A549 (cell line): ENCODE measurements at regions not wholly inside any gene's neighbourhood (a gene's known extent, or its start where the extent isn't known, plus 50 kb on each side); places are given as distances from the start of the nearest gene placed in this dataset.

Experiments used
- ATAC-seq, 2 experiments: fragments of 200-7000 bp in 1 of 2; fragments of >200 bp in 1 of 2; cut with Nextera tagmentation in 1 of 2; cut with Tn5 transposase in 1 of 2; 3 replicates each; pipeline versions ENCODE4 v1.8.0 to v1.9.1; 2018 to 2020; ENCODE audit warnings: mild to moderate bottlenecking in 1 of 2, moderate library complexity in 1 of 2
- CTCF ChIA-PET: fragments of 300-600 bp; sonication (Branson Sonifier 250); formaldehyde crosslinking; extraction: SDS; loops from one replicate; lab custom pipeline; 2021; ENCODE audit warnings: antibody characterized with exemption, inconsistent platforms; lab: Yijun Ruan, JAX
- POLR2A ChIA-PET: fragments of 350-600 bp; formaldehyde crosslinking; extraction: SDS; loops from one replicate; lab custom pipeline; 2021; ENCODE audit warnings: antibody characterized with exemption, inconsistent platforms; lab: Yijun Ruan, JAX
- DNase-seq, 2 experiments: peaks; one replicate each; pipeline versions ENCODE4 v3.0.0 to v3.0.0-alpha.2; 2011 to 2016; ENCODE audit warnings: low read depth in 1 of 2, low spot score in 1 of 2
- FAIRE-seq: peaks from 2 replicates; lab custom pipeline; 2011; peaks lifted over from hg19 to GRCh38; lab: Jason Lieb, UNC
- H3K27ac ChIP-seq, 2 experiments: fragments of >200 bp; sonication (Bioruptor Twin); formaldehyde crosslinking; 3 replicates each; pipeline ENCODE4 v1.5.1; 2016 to 2017
- H3K4me1 ChIP-seq: fragments of >200 bp; sonication (Bioruptor Twin); formaldehyde crosslinking; 3 replicates; pipeline ENCODE4 v1.6.1; 2016
- H3K4me2 ChIP-seq: fragments of >200 bp; sonication (Bioruptor Twin); formaldehyde crosslinking; 3 replicates; pipeline ENCODE4 v1.6.1; 2016
- H3K4me3 ChIP-seq: fragments of >200 bp; sonication (Bioruptor Twin); formaldehyde crosslinking; 3 replicates; pipeline ENCODE4 v1.5.1; 2016
- H3K9me3 ChIP-seq: fragments of >200 bp; sonication (Bioruptor Twin); formaldehyde crosslinking; 3 replicates; pipeline ENCODE4 v1.6.1; 2016
- BHLHE40 ChIP-seq: IDR thresholded peaks from 2 replicates; pipeline ENCODE4 v1.6.1; 2012; ENCODE audit warnings: low read depth, low read length, inconsistent platforms
- CBX2 ChIP-seq: fragments of 200-600 bp; sonication (generic); IDR thresholded peaks from 2 replicates; pipeline ENCODE4 v1.6.1; 2016; ENCODE audit warnings: low read depth, mild to moderate bottlenecking, borderline replicate concordance
- CBX8 ChIP-seq: fragments of 200-600 bp; sonication (generic); IDR thresholded peaks from 2 replicates; pipeline ENCODE4 v1.6.1; 2016
- CHD4 ChIP-seq: fragments of 200-600 bp; sonication (generic); IDR thresholded peaks from 2 replicates; pipeline ENCODE4 v1.6.1; 2016; ENCODE audit warnings: antibody characterized with exemption, mild to moderate bottlenecking, borderline replicate concordance
- EHF ChIP-seq: fragments of 250-450 bp; sonication (Bioruptor Pico); IDR thresholded peaks from 2 replicates; pipeline ENCODE4 v1.5.0; 2020; ENCODE audit warnings: mild to moderate bottlenecking
- ELK1 ChIP-seq: fragments of 150-350 bp; IDR thresholded peaks from 2 replicates; pipeline ENCODE4 v1.6.1; 2014; ENCODE audit warnings: low read depth, mild to moderate bottlenecking, low read length
- EP300 ChIP-seq, 2 experiments: fragments of >200 bp; sonication (Bioruptor Twin); formaldehyde crosslinking; IDR thresholded peaks; 2 replicates in 1 of 2; 3 replicates in 1 of 2; pipeline ENCODE4 v1.6.1; 2016 to 2017
- FOSL2 ChIP-seq, 2 experiments: fragments of 450-650 bp in 1 of 2; fragments of >200 bp in 1 of 2; sonication (Bioruptor Twin) in 1 of 2; formaldehyde crosslinking; IDR thresholded peaks; 2 replicates each; pipeline versions ENCODE4 v1.5.0 to v1.6.1; 2016 to 2020; ENCODE audit warnings: mild to moderate bottlenecking in 1 of 2, moderate library complexity in 1 of 2
- HDAC2 ChIP-seq: fragments of 200-600 bp; sonication (generic); IDR thresholded peaks from 2 replicates; pipeline ENCODE4 v1.6.1; 2016
- HEYL ChIP-seq: fragments of 250-450 bp; sonication (Bioruptor Pico); IDR thresholded peaks from 2 replicates; pipeline ENCODE4 v1.8.0; 2021; ENCODE audit warnings: mild to moderate bottlenecking, moderate library complexity
- HOXA7 ChIP-seq: fragments of 250-450 bp; sonication (Bioruptor Pico); IDR thresholded peaks from 2 replicates; pipeline ENCODE4 v1.5.0; 2020; ENCODE audit warnings: mild to moderate bottlenecking, moderate library complexity
- HOXB13 ChIP-seq: fragments of 250-450 bp; sonication (Bioruptor Pico); IDR thresholded peaks from 2 replicates; pipeline ENCODE4 v1.5.0; 2020; ENCODE audit warnings: low read depth, mild to moderate bottlenecking, moderate library complexity
- JUNB ChIP-seq: fragments of >200 bp; sonication (Bioruptor Twin); formaldehyde crosslinking; IDR thresholded peaks from 2 replicates; pipeline ENCODE4 v1.6.1; 2016
- KDM1A ChIP-seq: fragments of 200-600 bp; sonication (generic); IDR thresholded peaks from 2 replicates; pipeline ENCODE4 v1.6.1; 2016; ENCODE audit warnings: low read depth, mild to moderate bottlenecking
- KDM5A ChIP-seq: fragments of 200-600 bp; sonication (generic); IDR thresholded peaks from 2 replicates; pipeline ENCODE4 v1.6.1; 2016; ENCODE audit warnings: antibody characterized with exemption, mild to moderate bottlenecking
- MAX ChIP-seq: IDR thresholded peaks from 2 replicates; pipeline ENCODE4 v1.6.1; 2012
- MYC ChIP-seq: IDR thresholded peaks from 2 replicates; pipeline ENCODE4 v1.6.1; 2012; ENCODE audit warnings: mild to moderate bottlenecking, inconsistent platforms, low read length, improper control_type of control experiment, borderline replicate concordance
- NFE2L2 ChIP-seq: fragments of 150-350 bp; conservative IDR thresholded peaks from 2 replicates; pipeline ENCODE4 v1.6.1; 2014; ENCODE audit warnings: low read length
- NR3C1 ChIP-seq: fragments of >200 bp; sonication (Bioruptor Twin); formaldehyde crosslinking; IDR thresholded peaks from 3 replicates; pipeline ENCODE4 v1.6.1; 2017
- PBX3 ChIP-seq: IDR thresholded peaks from 2 replicates; pipeline ENCODE4 v1.6.1; 2012
- POLR2AphosphoS2 ChIP-seq: conservative IDR thresholded peaks from 2 replicates; pipeline ENCODE4 v1.6.1; 2012; ENCODE audit warnings: low read length, improper control_type of control experiment, inconsistent platforms
- RAD21 ChIP-seq, 2 experiments: fragments of >200 bp in 1 of 2; sonication (Bioruptor Twin) in 1 of 2; formaldehyde crosslinking in 1 of 2; IDR thresholded peaks in 1 of 2; conservative IDR thresholded peaks in 1 of 2; 2 replicates in 1 of 2; 3 replicates in 1 of 2; pipeline ENCODE4 v1.6.1; 2012 to 2018; ENCODE audit warnings: inconsistent platforms in 1 of 2
- RCOR1 ChIP-seq: fragments of 150-350 bp; IDR thresholded peaks from 2 replicates; pipeline ENCODE4 v1.6.1; 2014; ENCODE audit warnings: antibody characterized with exemption, low read length, low read depth
- RFX5 ChIP-seq: fragments of 450-650 bp; IDR thresholded peaks from 2 replicates; pipeline ENCODE4 v1.7.1; 2014; ENCODE audit warnings: antibody characterized with exemption, mild to moderate bottlenecking, moderate library complexity
- SMC3 ChIP-seq: fragments of >200 bp; sonication (Bioruptor Twin); formaldehyde crosslinking; IDR thresholded peaks from 3 replicates; pipeline ENCODE4 v1.6.1; 2018; ENCODE audit warnings: inconsistent platforms
- TP53 ChIP-seq: fragments of 250-450 bp; sonication (Bioruptor Pico); IDR thresholded peaks from 2 replicates; pipeline ENCODE4 v1.5.0; 2021; ENCODE audit warnings: mild to moderate bottlenecking, moderate library complexity
- ZFP36 ChIP-seq: fragments of 450-650 bp; IDR thresholded peaks from 2 replicates; pipeline ENCODE4 v1.6.1; 2014; ENCODE audit warnings: borderline replicate concordance; ENCODE audit not compliant: partially characterized antibody
- WGBS: methylation state at CpG from one replicate; pipeline ENCODE4 v1.1.6; 2017; ENCODE audit errors: missing lambda C conversion rate; 5-methylcytosine and 5-hydroxymethylcytosine counted together
- TF ChIP-seq, protein P1 (sequence below): fragments of 200-600 bp; sonication (generic); IDR thresholded peaks from 2 replicates; pipeline ENCODE4 v1.6.1; 2016; ENCODE audit warnings: antibody characterized with exemption, mild to moderate bottlenecking, moderate library complexity

DNA sequence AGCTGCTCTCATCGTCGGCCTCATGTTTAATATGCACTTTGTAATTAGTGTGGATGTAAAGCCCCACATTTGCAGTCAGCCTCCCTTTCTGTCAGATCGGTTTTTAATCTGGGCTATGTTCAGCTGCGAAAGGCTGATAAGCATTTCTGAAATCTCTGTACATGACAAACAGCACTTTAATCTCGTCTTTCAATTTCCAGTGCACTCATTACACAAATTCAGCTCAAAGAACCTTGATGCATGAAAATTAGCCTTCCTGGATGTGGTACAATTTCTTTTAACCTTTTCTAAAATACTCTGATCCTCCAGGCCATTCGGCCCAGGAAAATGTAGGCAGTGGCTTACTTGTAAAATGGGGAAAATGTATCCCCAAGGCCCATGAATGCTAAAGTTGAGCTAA is 265.1 kb downstream of the RND3 start:
- TF ChIP-seq KDM5A: no peak
- no peak for TF ChIP-seq EHF (CRISPR knock-in tag)
- no peak for TF ChIP-seq JUNB
- TF ChIP-seq BHLHE40: no peak
- no peak for TF ChIP-seq HEYL
- TF ChIP-seq KDM1A: no peak
- Histone ChIP-seq H3K4me1 (no peaks in the 10 kb centered on the region), H3K4me3 (no peak overlapping the region), H3K27ac (no peak overlapping the region), H3K9me3 (no peaks in the 10 kb centered on the region), H3K4me2 (no peak overlapping the region)
- 90% methylated on average over 6 of the region's 6 CpGs for WGBS
- ChIA-PET CTCF (no interaction called here), POLR2A (no interaction called here)
- no peak for ATAC-seq
- no peak for FAIRE-seq
- no peak for DNase-seq

GRCh38 chr2:150219861-150220260 is 267.6 kb downstream of the RND3 start:
- WGBS: 79% methylated on average over 2 of the region's 2 CpGs
- Histone ChIP-seq H3K27ac (no peak overlapping the region), H3K4me1 (peaks cover 5% of the 10 kb centered on the region), H3K9me3 (no peaks in the 10 kb centered on the region), H3K4me3 (no peak overlapping the region), H3K4me2 (no peak overlapping the region)
- FAIRE-seq (no peak), ATAC-seq (no peak), DNase-seq (no peak)
- ChIA-PET POLR2A (no interaction called here), CTCF (no interaction called here)
- no peak for TF ChIP-seq MAX
- TF ChIP-seq CHD4: no peak
- no peak for TF ChIP-seq MYC
- TF ChIP-seq SMC3: no peak
- no peak for TF ChIP-seq CBX8
- no peak for TF ChIP-seq RFX5

DNA sequence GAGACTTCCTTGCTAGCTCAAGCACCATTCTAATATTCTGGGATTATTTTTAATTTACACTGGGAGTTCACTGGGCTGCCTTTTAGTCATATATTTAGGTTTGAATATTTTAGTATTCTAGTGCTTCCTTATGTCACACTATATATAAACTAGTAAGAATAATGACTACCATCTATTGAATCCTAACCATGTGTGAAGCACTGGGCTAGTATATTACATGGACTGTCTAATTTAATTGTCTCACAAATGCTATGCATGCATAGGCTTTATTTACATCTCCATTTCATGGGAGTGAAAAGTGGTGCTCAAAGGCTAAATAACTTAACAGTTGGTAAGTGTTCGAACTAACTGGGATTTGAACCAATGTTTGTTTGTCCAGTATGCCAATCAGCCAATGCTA is 272.4 kb downstream of the RND3 start:
- FAIRE-seq: no peak
- Histone ChIP-seq H3K4me1 (peaks cover 41% of the 10 kb centered on the region), H3K9me3 (no peaks in the 10 kb centered on the region)
- TF ChIP-seq EP300 (IDR thresholded peaks at IDR 0.05) (no peak), ZFP36 (no peak), POLR2AphosphoS2 (no peak), NFE2L2 (no peak), PBX3 (no peak), CBX2 (no peak), NR3C1 (no peak), CHD4 (no peak), TP53 (CRISPR knock-in tag) (no peak), RAD21 (conservative IDR thresholded peaks at IDR 0.05 in 1 of 2, IDR thresholded peaks at IDR 0.05 in 1 of 2) (no peak), RCOR1 (no peak), JUNB (no peak), ELK1 (no peak), HOXA7 (CRISPR knock-in tag) (no peak), FOSL2 (IDR thresholded peaks at IDR 0.05) (no peak), FOSL2 (CRISPR knock-in tag; IDR thresholded peaks at IDR 0.05) (no peak), HOXB13 (no peak), MYC (no peak), HDAC2 (no peak)
- TF ChIP-seq, protein P1, sequence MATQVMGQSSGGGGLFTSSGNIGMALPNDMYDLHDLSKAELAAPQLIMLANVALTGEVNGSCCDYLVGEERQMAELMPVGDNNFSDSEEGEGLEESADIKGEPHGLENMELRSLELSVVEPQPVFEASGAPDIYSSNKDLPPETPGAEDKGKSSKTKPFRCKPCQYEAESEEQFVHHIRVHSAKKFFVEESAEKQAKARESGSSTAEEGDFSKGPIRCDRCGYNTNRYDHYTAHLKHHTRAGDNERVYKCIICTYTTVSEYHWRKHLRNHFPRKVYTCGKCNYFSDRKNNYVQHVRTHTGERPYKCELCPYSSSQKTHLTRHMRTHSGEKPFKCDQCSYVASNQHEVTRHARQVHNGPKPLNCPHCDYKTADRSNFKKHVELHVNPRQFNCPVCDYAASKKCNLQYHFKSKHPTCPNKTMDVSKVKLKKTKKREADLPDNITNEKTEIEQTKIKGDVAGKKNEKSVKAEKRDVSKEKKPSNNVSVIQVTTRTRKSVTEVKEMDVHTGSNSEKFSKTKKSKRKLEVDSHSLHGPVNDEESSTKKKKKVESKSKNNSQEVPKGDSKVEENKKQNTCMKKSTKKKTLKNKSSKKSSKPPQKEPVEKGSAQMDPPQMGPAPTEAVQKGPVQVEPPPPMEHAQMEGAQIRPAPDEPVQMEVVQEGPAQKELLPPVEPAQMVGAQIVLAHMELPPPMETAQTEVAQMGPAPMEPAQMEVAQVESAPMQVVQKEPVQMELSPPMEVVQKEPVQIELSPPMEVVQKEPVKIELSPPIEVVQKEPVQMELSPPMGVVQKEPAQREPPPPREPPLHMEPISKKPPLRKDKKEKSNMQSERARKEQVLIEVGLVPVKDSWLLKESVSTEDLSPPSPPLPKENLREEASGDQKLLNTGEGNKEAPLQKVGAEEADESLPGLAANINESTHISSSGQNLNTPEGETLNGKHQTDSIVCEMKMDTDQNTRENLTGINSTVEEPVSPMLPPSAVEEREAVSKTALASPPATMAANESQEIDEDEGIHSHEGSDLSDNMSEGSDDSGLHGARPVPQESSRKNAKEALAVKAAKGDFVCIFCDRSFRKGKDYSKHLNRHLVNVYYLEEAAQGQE: no peak
- TF ChIP-seq, all 56 proteins: peak for 0
- ATAC-seq (no peak), DNase-seq (no peak)
- Histone ChIP-seq H3K4me3 (no peak overlapping the region), H3K4me2 (peak overlapping the region; percentile 65), H3K27ac (peak overlapping the region; percentile 3 to 32; a peak in 2 of 6 replicates)
- POLR2A ChIA-PET: no interaction called here
- 85% methylated on average over 1 of the region's 1 CpG for WGBS
- CTCF ChIA-PET: interaction anchor here (0.7 kb wide), 1 partner anchor 9 kb away, joined by 5 read pairs; no protein-coding TSS in a partner anchor
